ENCODE measurements at regions not wholly inside any gene's neighbourhood (a gene's known extent, or its start where the extent isn't known, plus 50 kb on each side); places are given as distances from the start of the nearest gene placed in this dataset.

GRCh38 chr3:99248913-99249312 is 347.4 kb upstream of the DCBLD2 start:
- Mint-ChIP-seq H3K27ac (no peak overlapping the region), H3K4me1 (no peaks in the 10 kb centered on the region), H3K27me3 (ENCODE audit: low read depth in 2 of 2) (no peaks in the 10 kb centered on the region), H3K4me3 (no peak overlapping the region), H3K9me3 (peaks cover 2 to 5% of the 10 kb centered on the region in 2 donors), H3K36me3 (no peaks in the 10 kb centered on the region)
- H3K27me3 ChIP-seq (ENCODE audit: control insufficient read depth, insufficient read depth, low read length), result no peaks in the 10 kb centered on the region
- H3K9me3 ChIP-seq (ENCODE audit: control insufficient read depth, insufficient read depth, low read length), result no peaks in the 10 kb centered on the region
- no peaks in the 10 kb centered on the region for H3K4me1 ChIP-seq (ENCODE audit: control insufficient read depth, insufficient read depth, low read length)
- no peak overlapping the region for H3K27ac ChIP-seq (ENCODE audit: low read length)
- no peak overlapping the region for H3K4me3 ChIP-seq (ENCODE audit: low read length)
- H3K36me3 ChIP-seq (ENCODE audit: control insufficient read depth, insufficient read depth, low read length), result no peaks in the 10 kb centered on the region
- intact Hi-C loops (cut with micrococcal nuclease), result no loop called here
- ATAC-seq (no peak), DNase-seq (no peak)
- no peak for TF ChIP-seq CTCF (IDR thresholded peaks at IDR 0.05)
- WGBS (ENCODE audit: insufficient coverage), result no CpG with 5 or more reads among the region's 1 CpG

- Histone ChIP-seq H3K4me1 (ENCODE audit: control insufficient read depth, insufficient read depth, low read length) (no peaks in the 10 kb centered on the region), H3K27ac (ENCODE audit: low read length) (no peak overlapping the region), H3K4me3 (ENCODE audit: low read length) (no peak overlapping the region), H3K9me3 (ENCODE audit: control insufficient read depth, insufficient read depth, low read length) (no peaks in the 10 kb centered on the region), H3K36me3 (ENCODE audit: control insufficient read depth, insufficient read depth, low read length) (no peaks in the 10 kb centered on the region), H3K27me3 (ENCODE audit: control insufficient read depth, insufficient read depth, low read length) (no peaks in the 10 kb centered on the region)
- peaks cover 2 to 5% of the 10 kb centered on the region in 2 donors for H3K9me3 Mint-ChIP-seq
- intact Hi-C loops (cut with micrococcal nuclease), result no loop called here
- no peaks in the 10 kb centered on the region for H3K4me1 Mint-ChIP-seq
- TF ChIP-seq CTCF (IDR thresholded peaks at IDR 0.05), result no peak
- DNase-seq (no peak), ATAC-seq (no peak)
- no peaks in the 10 kb centered on the region for H3K27me3 Mint-ChIP-seq (ENCODE audit: low read depth in 2 of 2)
- no peak overlapping the region for H3K27ac Mint-ChIP-seq
- no peaks in the 10 kb centered on the region for H3K36me3 Mint-ChIP-seq
- H3K4me3 Mint-ChIP-seq, result no peak overlapping the region
- WGBS (ENCODE audit: insufficient coverage), result 79% methylated on average over 1 of the region's 1 CpG
Observed at GRCh38 chr3:99248130-99248529, 346.6 kb upstream of the DCBLD2 start.

GRCh38 chr3:99246010-99246654 is 344.6 kb upstream of the DCBLD2 start:
- no peak for DNase-seq
- no peaks in the 10 kb centered on the region for H3K27me3 ChIP-seq (ENCODE audit: control insufficient read depth, insufficient read depth, low read length)
- H3K9me3 Mint-ChIP-seq, result peaks cover 0 to 5% of the 10 kb centered on the region in 2 donors
- no peaks in the 10 kb centered on the region for H3K27me3 Mint-ChIP-seq (ENCODE audit: low read depth in 2 of 2)
- H3K4me3 Mint-ChIP-seq, result no peak overlapping the region
- no peak for ATAC-seq
- H3K27ac ChIP-seq (ENCODE audit: low read length), result no peak overlapping the region
- WGBS (ENCODE audit: insufficient coverage), result no CpG with 5 or more reads among the region's 2 CpGs
- no peak for TF ChIP-seq CTCF (IDR thresholded peaks at IDR 0.05)
- H3K36me3 ChIP-seq (ENCODE audit: control insufficient read depth, insufficient read depth, low read length), result no peaks in the 10 kb centered on the region
- H3K36me3 Mint-ChIP-seq, result no peaks in the 10 kb centered on the region
- no peaks in the 10 kb centered on the region for H3K4me1 ChIP-seq (ENCODE audit: control insufficient read depth, insufficient read depth, low read length)
- no peaks in the 10 kb centered on the region for H3K4me1 Mint-ChIP-seq
- intact Hi-C loops (cut with micrococcal nuclease), result no loop called here
- H3K9me3 ChIP-seq (ENCODE audit: control insufficient read depth, insufficient read depth, low read length), result no peaks in the 10 kb centered on the region
- no peak overlapping the region for H3K27ac Mint-ChIP-seq
- H3K4me3 ChIP-seq (ENCODE audit: low read length), result no peak overlapping the region

- DNase-seq (no peak), ATAC-seq (no peak)
- Histone ChIP-seq H3K36me3 (ENCODE audit: control insufficient read depth, insufficient read depth, low read length) (no peaks in the 10 kb centered on the region), H3K27me3 (ENCODE audit: control insufficient read depth, insufficient read depth, low read length) (no peaks in the 10 kb centered on the region), H3K9me3 (ENCODE audit: control insufficient read depth, insufficient read depth, low read length) (no peaks in the 10 kb centered on the region), H3K4me3 (ENCODE audit: low read length) (no peak overlapping the region), H3K4me1 (ENCODE audit: control insufficient read depth, insufficient read depth, low read length) (no peaks in the 10 kb centered on the region), H3K27ac (ENCODE audit: low read length) (no peak overlapping the region)
- WGBS (ENCODE audit: insufficient coverage), result 82% methylated on average over 2 of the region's 2 CpGs
- TF ChIP-seq CTCF (IDR thresholded peaks at IDR 0.05), result no peak
- intact Hi-C loops (cut with micrococcal nuclease), result no loop called here
- Mint-ChIP-seq H3K9me3 (peaks cover 6 to 11% of the 10 kb centered on the region in 2 donors), H3K27ac (no peak overlapping the region), H3K4me1 (no peaks in the 10 kb centered on the region), H3K36me3 (no peaks in the 10 kb centered on the region), H3K27me3 (ENCODE audit: low read depth in 2 of 2) (no peaks in the 10 kb centered on the region), H3K4me3 (no peak overlapping the region)
Observed at GRCh38 chr3:99242271-99242670, 340.8 kb upstream of the DCBLD2 start.

Measured in natural killer cell (primary cell).